HG02678 (cell line): ENCODE measurements at regions not wholly inside any gene's neighbourhood (a gene's known extent, or its start where the extent isn't known, plus 50 kb on each side); places are given as distances from the start of the nearest gene placed in this dataset.

Experiments used
- ATAC-seq: cut with Tn5 transposase; IDR thresholded peaks from one replicate; pipeline ENCODE4 v1.9.1; 2021; ENCODE audit warnings: mild to moderate bottlenecking, moderate library complexity; ENCODE audit not compliant: unreplicated experiment

DNA sequence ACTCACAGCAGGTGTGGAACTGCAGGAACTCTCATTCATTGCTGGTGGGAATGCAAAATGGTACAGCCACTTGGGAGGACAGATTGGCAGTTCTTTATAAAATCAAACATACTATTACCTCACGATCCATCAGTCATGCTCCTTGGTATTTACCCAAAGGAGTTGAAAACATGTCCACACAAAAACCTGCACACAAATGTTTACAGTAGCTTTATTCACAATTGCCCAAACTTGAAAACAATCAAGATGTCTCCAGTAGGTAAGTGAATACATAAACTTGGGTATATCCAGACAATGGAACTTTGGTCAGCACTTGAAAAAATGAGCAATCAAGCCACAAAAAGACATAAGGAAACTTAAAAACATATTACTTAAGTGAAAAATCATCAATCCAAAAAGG lies 215.5 kb downstream of the IRX1 start:
- ATAC-seq = no peak

DNA sequence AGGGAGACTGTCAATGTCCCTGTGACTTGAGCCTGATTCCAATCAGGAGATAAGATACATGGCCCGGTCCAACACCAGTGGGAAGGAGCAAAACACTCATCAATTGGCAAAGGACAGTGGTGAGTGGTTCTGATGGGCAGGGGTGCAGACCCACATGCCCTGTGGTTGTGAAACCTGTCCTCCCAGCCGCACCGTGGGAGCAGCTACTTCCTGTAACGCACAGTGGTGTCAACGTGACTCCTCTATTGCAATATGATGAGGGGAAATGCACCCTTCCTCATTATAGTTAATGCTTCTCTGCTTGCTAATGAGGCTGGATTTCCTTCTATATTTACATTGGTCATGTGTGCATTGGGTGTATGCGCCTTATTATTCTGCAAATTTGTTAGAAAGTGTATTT lies 223.0 kb downstream of the IRX1 start:
- no peak for ATAC-seq

DNA sequence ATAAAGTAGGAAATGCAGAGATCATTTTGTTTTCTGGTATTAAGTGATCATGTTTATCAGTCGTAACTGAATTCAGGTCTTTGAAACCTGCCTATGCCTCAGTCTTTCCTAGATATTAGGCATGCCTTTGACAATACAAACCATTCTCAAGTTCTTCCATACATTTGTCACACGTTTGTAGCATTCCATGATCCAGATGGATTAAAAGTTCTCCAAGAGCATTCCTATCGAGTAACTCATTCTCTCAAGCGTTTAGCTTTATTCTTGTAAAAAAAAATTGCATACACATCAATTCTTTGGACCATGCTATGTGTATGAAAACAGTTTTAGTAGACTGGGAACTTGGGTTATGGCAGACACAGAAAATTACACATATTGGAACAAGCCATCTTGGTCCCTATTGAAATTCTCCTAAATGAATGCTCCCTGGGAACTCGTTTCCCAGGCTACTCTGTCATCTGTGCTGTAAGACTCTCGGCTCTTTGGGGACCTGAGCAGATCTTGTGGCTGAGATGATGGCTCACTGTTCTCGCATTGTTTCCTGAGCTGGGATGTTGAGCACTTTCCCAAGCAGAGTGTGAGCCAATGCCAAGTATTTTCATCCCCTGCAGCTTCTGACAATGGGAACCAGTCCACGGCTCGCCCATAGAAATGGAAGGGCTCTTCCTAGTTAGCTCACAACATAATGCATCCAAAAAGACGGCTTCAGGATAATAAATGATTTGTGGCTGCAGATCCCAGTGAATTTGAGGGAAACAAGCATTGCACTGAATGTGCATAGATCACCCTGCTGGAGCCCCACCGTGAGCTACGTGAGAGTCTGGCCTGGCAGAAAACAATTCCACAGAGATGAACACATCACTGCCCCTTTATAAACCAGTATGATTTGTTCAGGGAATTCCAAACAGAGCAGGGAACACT lies 230.2 kb downstream of the IRX1 start:
- no peak for ATAC-seq

DNA sequence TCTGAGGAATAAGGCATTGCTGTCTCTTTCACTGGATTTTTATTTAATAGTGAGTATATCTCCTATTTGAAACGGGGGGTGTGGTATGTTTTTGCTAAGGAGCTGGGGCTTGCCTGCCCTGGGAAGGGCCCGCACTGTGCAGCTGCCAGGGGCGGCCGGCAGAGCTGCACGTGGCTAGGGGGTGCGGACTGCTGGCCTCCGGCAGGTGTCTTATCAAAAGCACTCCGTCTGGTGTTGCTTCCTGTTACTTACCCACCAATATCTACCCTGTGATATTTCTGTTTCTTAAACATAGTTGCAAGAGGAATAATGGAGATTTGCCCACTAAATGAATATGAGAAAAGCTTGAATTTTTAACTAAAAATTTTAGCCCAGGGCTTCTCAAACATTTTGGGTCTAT lies 232.0 kb downstream of the IRX1 start:
- ATAC-seq = no peak

DNA sequence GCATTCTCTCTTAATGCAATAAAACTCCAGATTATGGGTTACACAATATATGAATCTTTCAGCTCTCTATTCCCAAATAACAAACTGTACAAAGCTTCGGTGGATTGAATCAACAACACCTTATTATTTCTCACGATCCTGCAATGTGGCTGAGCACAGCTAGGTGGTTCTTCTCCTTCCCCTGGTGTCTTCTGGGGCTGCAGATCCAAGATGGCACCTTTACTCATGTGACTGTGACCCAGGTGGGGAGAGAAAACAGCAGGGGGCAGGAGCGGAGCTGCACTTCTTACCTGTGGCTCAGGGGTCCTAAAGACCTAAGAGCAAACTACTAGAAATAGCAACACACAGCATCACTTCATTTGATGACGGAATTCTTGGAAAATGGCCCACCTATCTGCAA lies 233.1 kb downstream of the IRX1 start:
- ATAC-seq = no peak

DNA sequence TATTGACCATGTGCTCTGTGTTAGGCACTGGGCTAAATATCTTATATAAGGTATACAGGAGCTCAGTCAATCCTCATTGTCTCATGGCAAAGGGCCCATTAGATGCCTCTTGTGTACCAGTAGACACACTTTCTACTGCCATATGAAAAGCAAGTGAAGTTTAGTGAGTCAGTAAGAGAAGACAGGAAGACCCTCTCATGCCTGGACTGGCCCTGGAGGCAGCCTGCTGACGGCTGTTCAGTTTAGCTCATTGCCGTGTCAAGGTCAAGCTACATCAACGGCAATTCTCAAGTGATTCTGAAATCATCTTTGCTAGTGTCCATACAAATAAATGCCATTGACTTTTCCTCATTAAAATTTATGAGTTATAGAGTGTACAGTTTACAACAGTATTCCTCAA lies 237.9 kb downstream of the IRX1 start:
- ATAC-seq = no peak

DNA sequence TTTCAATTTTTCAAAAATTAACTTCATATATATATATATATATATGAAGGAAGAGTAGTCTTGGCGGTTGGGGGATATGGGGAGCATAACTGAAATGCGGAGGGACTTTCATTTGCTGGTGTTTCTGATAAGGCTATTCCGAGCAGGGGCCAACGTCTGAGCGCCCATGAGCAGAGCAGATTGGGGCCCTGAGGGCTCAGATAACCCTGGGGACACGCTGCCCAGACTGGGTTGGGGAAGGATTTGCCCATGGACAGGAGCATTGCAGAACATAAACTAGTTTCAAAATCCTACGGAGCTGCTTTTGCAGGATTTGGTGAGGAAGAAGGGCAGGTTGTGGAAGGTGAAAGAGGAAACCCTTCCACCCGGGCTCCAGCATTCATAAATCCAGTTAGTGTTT lies 240.2 kb downstream of the IRX1 start:
- ATAC-seq = no peak

DNA sequence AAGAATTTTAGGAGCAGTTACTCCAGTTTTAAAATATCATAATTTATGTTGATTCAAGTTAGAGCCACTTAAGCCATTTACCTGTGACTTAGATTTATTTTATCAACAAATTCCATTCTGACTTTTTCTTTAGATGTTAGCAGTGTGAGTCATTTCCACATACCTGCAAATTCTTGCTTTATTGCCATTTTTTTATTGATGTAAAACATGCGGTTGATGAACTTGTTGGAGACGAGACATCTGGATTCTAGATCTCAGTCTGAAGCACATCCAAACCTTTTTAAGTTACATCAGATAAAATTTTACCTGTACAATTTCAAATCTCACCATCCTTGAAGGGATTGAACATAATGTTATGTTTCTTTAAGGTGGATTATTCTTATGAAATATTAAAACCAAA lies 240.9 kb downstream of the IRX1 start:
- no peak for ATAC-seq

DNA sequence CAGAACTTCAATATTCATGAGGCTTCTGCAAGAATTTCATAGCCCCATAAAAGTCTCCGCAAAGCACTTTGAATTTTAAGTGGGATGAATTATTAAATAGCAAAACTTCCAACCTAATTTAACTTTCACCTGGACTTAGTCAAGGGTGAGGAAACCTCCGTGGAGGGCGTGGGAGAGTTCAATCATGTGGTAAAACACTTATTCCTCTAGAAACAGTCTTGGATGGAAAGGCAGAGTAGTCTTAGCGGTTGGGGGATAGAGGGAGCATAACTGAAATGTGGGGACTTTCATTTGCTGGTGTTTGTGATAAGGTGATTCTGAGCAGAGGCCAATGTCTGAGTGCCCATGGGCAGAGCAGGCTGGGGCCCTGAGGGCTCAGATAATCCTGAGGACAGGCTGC lies 241.9 kb downstream of the IRX1 start:
- no peak for ATAC-seq

DNA sequence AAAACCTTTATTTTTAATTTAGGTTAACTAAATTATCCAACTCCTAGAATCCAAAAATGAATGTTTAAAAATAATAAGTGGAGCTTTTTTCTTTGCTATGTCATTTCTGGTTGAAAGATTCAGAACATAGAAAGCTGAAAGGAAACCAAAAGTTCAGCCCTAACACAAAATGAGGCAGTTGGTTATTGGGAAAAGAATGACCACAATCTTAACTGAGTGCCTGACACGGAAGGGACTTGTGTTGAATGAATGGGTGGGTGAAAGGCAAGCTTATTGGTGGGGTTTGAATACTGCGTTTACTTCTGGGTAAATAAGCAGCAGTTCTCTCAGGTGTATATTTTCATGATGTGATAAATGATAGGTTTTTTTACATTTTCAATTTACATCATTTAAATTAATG lies 243.5 kb downstream of the IRX1 start:
- ATAC-seq = no peak

DNA sequence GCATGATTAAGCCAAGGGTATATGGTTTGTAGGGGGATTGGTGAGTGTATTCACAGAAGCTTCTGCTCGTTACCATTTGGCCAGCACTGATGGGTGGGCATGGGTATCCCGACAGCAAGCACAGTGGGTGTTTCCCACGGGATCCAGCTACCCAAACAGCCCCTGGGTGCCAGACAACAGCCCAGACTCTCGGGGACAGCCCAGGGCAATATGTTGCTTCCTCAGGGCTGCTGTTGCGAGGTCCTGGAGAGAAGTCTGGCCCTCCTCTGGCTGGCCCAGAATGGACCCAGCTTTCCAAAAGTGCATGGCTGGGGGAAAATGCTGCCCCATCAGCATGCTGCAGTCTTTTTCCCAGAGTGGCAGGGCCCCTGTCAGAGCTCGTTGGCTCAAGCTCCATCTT lies 247.0 kb downstream of the IRX1 start:
- no peak for ATAC-seq

DNA sequence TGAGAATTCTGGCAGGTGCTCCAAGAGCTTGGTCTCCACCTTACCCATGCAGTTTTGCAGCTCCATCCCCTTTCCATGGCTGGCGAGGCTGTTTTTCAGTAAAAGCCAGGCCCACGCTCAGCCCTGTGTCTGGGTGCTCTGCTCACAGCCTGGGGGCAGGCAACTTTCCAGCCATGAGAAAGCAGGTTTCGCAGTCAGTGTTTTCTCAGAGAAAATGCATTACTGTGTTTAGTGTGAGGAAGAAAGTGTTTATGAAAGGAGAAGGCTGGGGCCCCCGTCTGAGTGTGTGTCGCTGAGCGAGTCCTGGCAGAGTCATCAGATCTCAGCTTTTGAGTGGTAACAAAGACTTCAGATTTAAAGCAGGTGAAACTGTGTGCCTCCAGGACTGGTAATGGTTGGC lies 248.1 kb downstream of the IRX1 start:
- no peak for ATAC-seq

DNA sequence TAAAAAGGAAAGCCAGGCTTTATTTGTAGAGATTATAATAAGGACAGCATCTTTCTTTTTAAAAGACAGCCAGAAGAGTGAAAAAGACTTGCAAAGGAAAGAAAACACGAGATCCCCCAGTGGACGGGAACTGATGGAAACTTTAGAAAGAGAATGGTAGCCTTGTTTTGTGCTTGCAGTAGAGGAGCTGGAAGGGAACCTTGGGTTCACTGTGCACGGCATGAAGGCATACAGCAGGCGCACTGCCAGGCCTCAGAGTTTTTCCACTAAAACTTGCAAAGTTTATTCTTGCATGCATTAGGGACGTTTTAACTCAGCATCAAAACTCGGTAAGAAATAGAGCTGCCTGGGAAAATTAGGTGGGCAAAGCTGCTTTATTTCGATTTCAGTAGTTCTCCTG lies 248.6 kb downstream of the IRX1 start:
- no peak for ATAC-seq

DNA sequence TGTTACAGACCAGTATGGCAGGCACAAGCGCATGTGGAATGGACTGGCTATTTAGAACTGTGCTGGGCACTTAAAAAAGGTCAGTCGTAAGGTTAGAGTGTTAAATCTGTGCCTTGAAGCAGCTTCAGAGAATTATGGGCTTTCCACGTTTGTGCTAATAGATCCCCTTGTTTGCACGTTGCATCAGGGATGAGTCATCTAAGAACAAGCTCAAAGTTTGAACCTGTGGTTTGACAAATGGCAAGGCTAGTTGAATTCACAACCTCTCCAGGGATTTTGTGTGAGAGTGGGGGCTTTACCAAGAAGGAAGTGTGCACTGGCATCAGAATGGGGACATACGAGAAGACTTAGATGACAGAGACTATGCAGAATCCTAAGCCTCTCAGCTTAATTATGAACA lies 249.6 kb downstream of the IRX1 start:
- ATAC-seq = no peak

DNA sequence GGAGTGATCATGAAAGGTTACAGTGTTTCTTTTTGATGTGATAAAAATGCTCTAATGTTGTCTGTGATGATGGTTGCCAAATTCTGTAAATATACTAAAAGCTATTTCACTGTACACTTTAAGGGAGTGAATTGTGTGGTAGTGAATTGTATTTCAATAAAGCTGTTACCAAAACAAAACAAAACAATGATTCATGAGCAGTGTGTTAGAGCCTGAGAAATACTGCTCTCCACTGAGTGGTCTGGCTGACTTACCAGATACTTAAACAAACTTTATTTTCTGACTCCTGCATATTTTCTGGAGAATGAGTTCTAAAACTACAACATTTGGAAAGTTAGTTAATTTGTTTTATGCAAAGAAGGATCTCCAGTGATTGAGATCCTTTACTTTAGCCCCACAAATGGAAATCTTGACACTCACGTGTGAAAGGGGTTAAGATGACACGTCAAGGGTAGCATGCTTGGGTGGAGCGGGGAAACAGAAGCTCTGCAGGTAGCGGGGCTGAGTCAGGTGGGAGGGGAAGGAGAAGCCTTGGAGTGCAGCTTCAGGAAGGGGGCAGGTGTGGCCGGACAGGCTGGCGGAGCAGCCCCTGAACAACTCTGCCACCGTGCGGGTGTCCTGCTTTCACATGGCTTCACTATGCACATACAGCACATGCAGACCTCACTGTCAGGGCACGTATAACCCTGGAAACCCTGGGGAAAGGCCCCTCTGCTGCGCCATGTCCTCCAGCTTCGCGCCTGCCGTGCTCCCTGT lies 256.7 kb downstream of the IRX1 start:
- no peak for ATAC-seq

DNA sequence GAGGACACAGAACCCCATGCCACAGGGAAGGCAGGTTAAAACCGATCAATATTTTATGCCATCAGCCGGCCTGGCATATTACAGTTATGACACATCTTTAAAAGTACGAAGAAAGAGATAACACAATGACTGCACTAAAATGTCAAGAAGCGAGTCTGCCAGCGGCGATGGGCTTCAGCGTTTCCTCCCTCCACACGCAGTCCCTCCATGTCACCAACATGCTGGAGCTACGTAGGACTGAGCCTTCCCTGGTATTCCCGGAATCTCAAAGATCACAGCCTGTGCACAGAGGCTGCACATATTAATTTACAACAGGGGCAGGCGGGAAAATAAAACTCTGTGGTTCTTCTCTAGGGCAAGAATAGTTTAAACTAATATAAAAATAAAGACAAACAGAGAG lies 257.7 kb downstream of the IRX1 start:
- ATAC-seq = no peak

DNA sequence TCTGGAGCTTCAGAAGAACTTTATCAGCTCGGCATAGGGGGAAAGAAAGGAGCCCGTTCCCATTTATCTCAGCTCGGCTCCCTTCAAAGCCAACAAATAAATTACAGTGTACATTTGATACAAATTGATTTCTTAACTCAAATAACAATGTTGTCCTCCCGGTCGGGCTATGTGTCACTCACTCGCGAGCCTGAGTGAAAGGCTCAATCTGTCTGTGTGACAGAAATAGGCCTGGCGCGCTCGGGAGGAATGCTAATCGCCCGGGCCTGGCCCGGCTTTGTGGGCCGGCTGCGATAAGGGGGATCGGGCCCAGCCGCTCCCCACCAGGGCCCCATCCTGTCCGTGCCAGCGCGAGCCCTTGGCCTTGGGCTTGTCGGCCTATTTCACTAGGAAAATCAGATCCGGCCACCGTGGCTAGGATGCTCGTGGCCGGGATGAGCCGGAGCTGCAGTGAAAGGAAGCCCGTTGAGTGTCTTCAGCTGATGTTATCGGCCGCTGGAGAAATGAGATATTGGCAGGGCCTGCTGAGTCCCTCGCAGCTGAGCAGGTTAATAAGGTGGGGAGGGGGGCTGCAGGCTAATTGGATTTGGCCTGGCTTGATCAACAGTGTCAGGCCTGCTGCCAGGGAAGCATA lies 258.7 kb downstream of the IRX1 start:
- ATAC-seq = no peak

DNA sequence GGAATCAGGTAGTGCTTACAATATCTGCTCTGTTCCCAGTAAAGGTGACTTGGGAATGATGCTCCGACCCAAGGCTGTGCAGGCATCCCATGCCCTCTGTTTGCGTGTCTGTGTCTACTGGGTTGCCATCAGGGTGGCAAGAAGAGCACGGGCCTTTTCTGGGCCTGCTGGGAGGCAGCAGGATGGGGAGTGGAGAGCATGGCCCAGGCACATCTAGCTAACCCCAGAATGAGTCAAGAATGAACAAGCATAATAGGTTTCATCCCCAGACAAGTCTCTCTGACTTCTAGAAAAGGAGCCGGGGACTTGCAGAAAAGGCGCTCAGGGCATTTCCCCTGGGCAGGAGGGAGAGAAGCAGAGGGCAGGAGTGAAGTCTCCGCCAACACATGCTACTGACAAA lies 260.4 kb downstream of the IRX1 start:
- ATAC-seq = no peak

DNA sequence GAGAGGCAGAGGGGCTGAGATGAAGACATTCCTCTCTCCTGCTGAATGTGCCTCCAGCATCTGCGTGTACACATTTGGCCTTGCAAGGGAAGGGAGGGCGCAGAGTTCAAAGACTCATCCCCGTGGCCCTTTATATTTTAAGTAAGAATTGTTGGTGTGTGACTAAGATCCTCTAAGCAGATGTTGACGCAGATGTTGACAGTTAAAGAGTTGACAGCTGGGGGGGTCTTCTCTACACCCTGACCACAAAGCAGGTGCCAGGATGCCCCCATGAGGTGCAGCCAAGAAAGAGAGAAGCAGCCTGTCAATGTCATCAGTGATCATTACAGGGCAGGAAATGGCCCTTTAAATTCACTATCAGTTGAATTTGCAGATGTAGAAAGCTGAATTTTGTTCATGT lies 262.9 kb downstream of the IRX1 start:
- no peak for ATAC-seq

DNA sequence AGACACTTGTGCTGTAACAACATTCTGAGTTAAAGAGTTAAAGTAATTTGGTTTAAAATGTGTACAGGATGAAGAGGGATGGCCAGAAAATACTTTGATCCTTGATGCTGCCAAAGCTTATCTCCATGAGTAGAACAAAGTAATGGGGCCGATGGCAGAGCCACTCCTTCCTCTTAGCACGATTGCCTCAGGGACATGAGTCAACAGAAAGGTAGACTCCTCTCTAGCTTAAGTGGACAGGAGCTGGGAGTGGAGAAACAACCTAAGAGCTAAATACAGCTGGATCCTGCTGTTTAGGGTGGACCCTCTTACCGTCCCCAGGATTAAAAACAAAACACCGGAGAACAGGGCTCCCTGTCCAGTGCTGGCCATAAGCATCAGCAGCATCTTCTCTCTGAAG lies 267.3 kb downstream of the IRX1 start:
- ATAC-seq = no peak

DNA sequence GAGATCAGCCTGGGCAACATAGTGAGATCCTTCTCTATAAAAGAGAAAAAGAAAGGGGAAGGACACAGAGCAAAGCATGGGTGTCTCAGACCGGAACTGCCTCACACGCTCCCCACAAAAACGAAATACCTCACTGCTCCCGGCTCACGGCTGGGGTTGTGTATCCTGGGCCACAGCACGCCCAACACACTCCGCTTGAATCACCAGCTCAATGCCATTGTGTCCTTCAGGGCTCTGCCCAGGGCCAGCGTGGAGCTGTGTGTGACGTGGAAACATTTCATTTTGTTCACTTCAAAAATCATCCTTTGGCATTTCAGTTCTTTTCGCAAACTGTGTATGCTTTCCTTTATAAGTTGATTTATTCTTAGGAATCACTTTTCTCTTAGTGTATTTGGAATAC lies 279.5 kb downstream of the IRX1 start:
- no peak for ATAC-seq

DNA sequence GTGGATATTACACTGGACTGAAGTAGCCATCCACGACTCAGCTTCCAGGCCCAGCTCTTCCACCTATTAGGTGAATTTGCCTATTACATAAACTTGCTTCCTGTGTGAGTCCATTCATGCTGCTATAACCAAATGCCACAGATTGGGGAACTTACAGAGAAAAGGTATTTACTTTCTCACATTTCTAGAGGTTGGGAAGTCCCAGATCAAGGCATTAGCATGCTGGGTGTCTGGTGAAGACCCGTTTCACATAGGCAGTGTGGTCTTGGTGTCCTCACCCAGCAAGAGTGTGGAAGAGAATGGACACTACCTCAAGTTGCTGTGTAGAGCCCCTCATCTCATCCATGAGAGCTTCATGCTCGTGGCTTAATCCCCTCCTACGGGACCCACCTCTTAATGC lies 282.6 kb downstream of the IRX1 start:
- no peak for ATAC-seq
